Endometrial microvascular endothelial cells (primary cell): ENCODE measurements at regions not wholly inside any gene's neighbourhood (a gene's known extent, or its start where the extent isn't known, plus 50 kb on each side); places are given as distances from the start of the nearest gene placed in this dataset.

Experiments used
- in situ Hi-C: cut with HindIII; loops from 2 replicates; pipeline ENCODE4 v1.10.0; 2017; ENCODE audit warnings: low sequenced_read_pairs, low pct_unique_long_range_greater_than_20kb; ENCODE audit errors: inconsistent ontology term

- in situ Hi-C loops, result loop anchor here (5.0 to 10.0 kb wide), 2 partner anchors 108 to 235 kb away; partner anchors contain the start of gene IRF2BP2
Measured at GRCh38 chr1:234849832-234850231, 239.9 kb upstream of the IRF2BP2 start.

DNA sequence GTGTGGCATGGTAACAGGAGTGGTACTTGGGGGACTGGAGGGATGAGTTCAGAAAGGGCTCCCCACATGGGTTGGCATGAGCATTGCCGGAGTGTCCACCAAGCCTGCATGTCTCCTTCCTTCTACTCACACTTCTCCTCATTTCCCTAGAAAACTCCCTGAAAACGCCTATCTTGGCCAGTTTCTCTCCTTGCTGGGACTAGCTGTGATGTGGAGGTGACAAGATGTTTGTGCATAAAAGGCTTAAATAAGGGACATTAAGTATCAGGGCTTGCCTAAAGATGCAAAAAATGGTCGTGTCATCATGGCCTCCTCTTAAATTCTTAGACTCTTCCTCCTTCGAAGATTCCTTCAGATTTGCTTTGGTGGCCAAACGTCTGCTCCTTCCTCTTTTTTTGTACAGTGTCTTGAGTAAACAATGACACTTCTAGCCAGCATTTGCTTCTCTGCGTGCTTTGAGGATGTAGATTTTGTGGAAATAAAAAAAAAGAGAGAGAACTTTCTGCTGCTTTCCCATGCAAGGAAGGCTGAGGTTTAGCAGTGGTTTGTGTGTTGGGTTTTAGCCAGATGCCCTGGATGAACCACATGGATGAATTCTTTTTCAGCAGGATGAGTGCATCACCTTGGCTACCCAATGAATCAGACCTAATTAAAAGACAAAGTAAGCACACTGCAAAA is 239.1 kb upstream of the IRF2BP2 start:
- in situ Hi-C loops, result loop anchor here (5.0 kb wide), 1 partner anchor 107 kb away; no protein-coding TSS in a partner anchor

- in situ Hi-C loops, result loop anchor here (5.0 kb wide), 1 partner anchor 105 kb away; no protein-coding TSS in a partner anchor
Measured at GRCh38 chr1:234846813-234847212, 236.8 kb upstream of the IRF2BP2 start.

GRCh38 chr1:234845836-234846235 is 235.9 kb upstream of the IRF2BP2 start:
- in situ Hi-C loops, result loop anchor here (5.0 kb wide), 1 partner anchor 104 kb away; no protein-coding TSS in a partner anchor

- in situ Hi-C loops, result loop anchor here (5.0 kb wide), 1 partner anchor 103 kb away; no protein-coding TSS in a partner anchor
Measured at GRCh38 chr1:234845097-234845660, 235.2 kb upstream of the IRF2BP2 start.

DNA sequence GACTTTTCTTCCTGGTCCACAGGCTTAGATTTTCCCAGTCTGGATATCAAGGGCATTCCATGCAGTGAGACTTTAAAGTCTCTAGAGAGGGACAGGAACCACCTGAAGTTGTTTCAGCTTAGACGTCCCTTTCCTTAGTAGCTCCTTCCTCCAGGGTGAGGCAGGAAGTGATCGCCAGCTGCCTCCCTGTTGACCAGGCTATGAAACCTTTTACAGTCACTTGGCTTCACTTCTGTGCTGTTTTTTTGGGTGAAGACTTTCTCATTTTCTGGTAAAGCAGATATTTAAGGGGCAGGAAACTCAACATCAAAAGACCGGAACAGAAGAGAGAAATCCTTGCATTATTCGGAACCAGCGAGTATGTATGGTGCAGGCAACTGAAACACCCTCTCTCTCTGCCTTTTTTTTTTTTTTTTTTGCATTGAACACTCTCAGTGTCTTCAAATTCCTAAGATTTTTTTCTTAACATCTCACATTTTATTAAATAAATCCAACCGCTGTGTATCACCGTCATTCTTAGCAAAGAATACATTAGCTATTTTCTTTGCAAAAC is 234.6 kb upstream of the IRF2BP2 start:
- in situ Hi-C loops, result loop anchor here (5.0 kb wide), 1 partner anchor 102 kb away; no protein-coding TSS in a partner anchor

- in situ Hi-C loops, result no loop called here
Measured at GRCh38 chr1:234843946-234844345, 234.0 kb upstream of the IRF2BP2 start.

- in situ Hi-C loops, result no loop called here
Measured at GRCh38 chr1:234842726-234843641, 233.0 kb upstream of the IRF2BP2 start.

DNA sequence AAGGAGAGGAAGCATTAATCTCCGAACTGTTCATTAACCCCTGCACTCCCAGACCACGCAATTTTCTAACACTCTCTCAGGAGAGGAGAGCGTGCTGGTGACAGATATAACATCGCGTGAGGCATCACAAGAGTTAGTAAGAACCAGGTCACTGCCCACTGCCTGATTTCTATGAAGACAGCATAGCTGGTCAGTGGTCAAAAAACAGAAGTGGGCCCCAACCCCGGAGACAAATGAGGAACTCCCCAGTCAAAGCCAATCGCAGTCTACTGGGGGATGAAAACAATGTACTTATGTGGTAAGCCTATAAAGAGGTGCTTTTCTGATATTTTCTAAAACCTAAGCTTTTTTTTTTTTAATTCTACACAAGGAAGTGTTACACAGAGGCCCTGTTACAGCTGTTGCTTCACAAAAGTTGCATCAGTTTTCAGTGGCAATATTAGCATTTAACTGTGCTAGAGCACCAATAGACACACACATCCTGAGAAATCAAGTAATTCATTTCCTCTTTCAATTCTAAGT is 231.8 kb upstream of the IRF2BP2 start:
- in situ Hi-C loops, result no loop called here

DNA sequence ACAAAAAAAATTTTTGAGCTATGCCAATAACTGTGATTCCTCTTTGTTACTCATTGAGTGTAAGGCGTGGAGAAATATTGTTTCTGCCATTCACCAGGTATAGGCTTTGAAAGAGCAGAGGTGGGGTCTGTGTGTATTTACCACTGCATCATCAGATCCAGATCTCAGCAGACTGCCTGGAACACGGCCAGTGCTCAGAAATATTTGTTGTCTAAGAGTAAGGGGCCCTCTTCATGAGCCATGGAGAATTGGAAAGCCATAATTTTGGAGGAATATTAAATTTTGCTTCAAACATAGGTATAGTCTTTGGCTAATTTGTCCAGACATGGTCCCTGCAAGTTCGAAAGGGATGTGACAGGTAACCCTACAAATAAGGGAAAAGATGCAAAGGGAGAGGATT is 231.3 kb upstream of the IRF2BP2 start:
- in situ Hi-C loops, result no loop called here

- in situ Hi-C loops, result no loop called here
Measured at GRCh38 chr1:234840843-234841242, 230.9 kb upstream of the IRF2BP2 start.

GRCh38 chr1:234840253-234840652 is 230.3 kb upstream of the IRF2BP2 start:
- in situ Hi-C loops, result no loop called here

DNA sequence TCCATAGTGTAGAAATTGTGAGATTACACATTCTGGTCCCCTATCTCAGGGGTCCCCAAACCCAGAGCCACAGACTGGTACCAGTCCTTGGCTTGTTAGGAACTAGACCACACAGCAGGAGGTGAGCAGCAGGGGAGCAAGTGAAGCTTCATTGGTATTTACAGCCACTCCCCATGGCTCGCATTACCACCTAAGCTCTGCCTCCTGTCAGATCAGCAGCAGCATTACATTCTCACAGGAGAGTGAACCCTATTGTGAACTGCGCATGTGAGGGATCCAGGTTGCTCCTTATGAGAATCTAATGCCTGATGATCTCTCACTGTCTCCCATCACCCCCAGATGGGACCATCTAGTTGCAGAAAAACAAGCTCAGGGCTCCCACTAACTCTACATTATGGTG is 229.7 kb upstream of the IRF2BP2 start:
- in situ Hi-C loops, result loop anchor here (10.0 kb wide), 1 partner anchor 135 kb away; no protein-coding TSS in a partner anchor

GRCh38 chr1:234838820-234839219 is 228.8 kb upstream of the IRF2BP2 start:
- in situ Hi-C loops, result loop anchor here (10.0 kb wide), 1 partner anchor 136 kb away; no protein-coding TSS in a partner anchor

- in situ Hi-C loops, result loop anchor here (10.0 kb wide), 1 partner anchor 137 kb away; no protein-coding TSS in a partner anchor
Measured at GRCh38 chr1:234838182-234838581, 228.2 kb upstream of the IRF2BP2 start.

DNA sequence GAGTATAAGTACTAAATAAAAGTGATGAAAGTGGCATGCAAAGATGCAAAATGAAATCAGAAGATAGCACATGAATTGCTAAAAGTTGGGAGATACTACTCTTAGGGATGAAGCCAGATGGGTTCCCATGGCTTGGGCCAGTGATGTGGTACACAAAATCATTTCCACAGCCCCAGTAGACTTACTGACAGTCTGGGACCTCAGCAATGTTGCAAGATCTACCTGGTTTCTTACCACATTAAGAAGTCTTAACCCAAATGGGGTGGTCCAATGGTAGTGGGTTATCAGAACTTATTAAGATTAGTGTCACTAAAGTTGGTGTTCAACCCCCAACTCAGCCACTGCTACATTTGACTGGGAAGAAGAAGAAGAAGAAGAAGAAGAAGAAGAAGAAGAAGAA is 227.7 kb upstream of the IRF2BP2 start:
- in situ Hi-C loops, result loop anchor here (10.0 kb wide), 1 partner anchor 137 kb away; no protein-coding TSS in a partner anchor

GRCh38 chr1:234836776-234837357 is 226.9 kb upstream of the IRF2BP2 start:
- in situ Hi-C loops, result loop anchor here (10.0 kb wide), 1 partner anchor 138 kb away; no protein-coding TSS in a partner anchor

- in situ Hi-C loops, result loop anchor here (10.0 kb wide), 1 partner anchor 139 kb away; no protein-coding TSS in a partner anchor
Measured at GRCh38 chr1:234836045-234836681, 226.2 kb upstream of the IRF2BP2 start.
